Activated naive CD4-positive, alpha-beta T cell treated with anti-CD3 and anti-CD28 coated beads for 36 hours (primary cell): ENCODE measurements at regions not wholly inside any gene's neighbourhood (a gene's known extent, or its start where the extent isn't known, plus 50 kb on each side); places are given as distances from the start of the nearest gene placed in this dataset.
"Not testable (repeated sequence)": the region's sequence is repeated elsewhere in the genome, so short reads cannot be mapped to it uniquely, and the experiment has no call there.

Source experiments
- CTCF ChIA-PET: fragments of 350-600 bp; sonication (Branson Sonifier 250); formaldehyde crosslinking; loops from one replicate; lab custom pipeline; 2021; ENCODE audit warnings: antibody characterized with exemption; lab: Charles Lee
- DNase-seq: peaks from one replicate; pipeline ENCODE4 v3.0.0-alpha.2; 2020
- H3K27ac Mint-ChIP-seq: one replicate; pipeline ENCODE4 v1.8.0; 2021; ENCODE audit warnings: mild to moderate bottlenecking, mixed read lengths
- H3K27me3 Mint-ChIP-seq: one replicate; pipeline ENCODE4 v1.8.0; 2021; ENCODE audit warnings: low read depth, mixed read lengths
- H3K36me3 Mint-ChIP-seq: one replicate; pipeline ENCODE4 v1.8.0; 2021; ENCODE audit warnings: low read depth, mixed read lengths
- H3K4me1 Mint-ChIP-seq: one replicate; pipeline ENCODE4 v1.8.0; 2021; ENCODE audit warnings: low read depth, mixed read lengths
- H3K4me3 Mint-ChIP-seq: one replicate; pipeline ENCODE4 v1.8.0; 2021; ENCODE audit warnings: mild to moderate bottlenecking, moderate library complexity, mixed read lengths
- H3K9me3 Mint-ChIP-seq: one replicate; pipeline ENCODE4 v1.8.0; 2021; ENCODE audit warnings: mixed read lengths
- intact Hi-C: fragments of 100-400 bp; cut with micrococcal nuclease; formaldehyde crosslinking; loops from one replicate; pipeline ENCODE4 v1.15.1; 2023

DNA sequence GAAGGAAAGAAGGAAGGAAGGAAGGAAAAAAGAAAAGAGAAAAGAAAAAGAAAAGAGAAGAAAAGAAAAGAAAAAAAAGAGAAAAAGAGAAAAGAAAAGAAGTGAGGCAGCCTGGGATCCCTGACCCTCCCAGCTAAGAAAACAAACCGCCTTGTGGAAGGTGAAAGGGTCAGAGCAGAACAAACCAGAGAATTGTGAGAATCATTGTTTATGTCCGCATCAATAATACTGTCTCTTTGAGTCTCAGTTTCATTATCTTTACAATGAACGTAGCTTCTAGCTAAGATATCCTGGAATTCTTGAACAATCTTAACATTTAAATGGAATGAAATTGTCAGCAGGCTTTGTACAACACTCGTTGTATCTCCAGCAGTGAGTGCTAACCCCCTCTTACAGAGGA is 66.4 kb upstream of the SERP2 start:
- intact Hi-C loops: no loop called here
- no peak for DNase-seq
- CTCF ChIA-PET: interaction anchor here (0.6 to 1.4 kb wide), 4 partner anchors 26 to 610 kb away, joined by 3 to 4 read pairs (median 3); no protein-coding TSS in a partner anchor
- Mint-ChIP-seq H3K4me3 (no peak overlapping the region), H3K9me3 (no peaks in the 10 kb centered on the region), H3K27me3 (no peaks in the 10 kb centered on the region), H3K4me1 (peaks cover 40% of the 10 kb centered on the region), H3K36me3 (no peaks in the 10 kb centered on the region), H3K27ac (no peak overlapping the region)

DNA sequence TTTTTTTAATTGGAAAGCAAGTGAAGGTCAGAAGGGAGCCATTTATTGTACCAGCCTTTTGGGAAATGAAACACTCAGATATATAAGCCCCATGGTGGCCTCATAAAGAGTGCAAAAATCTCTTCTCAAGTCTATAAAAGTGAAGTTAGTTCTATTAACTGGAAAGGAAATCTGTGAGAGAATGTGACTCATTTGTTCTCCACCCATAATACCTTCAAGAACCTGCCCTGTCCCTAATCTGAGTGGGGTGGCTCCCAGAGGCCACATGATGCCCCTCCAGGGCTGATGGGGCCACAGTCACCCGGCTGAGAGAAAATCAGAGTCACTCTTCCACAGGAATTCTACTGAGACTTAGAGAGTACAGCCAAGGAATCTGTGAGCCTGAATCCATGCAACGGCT is 65.8 kb upstream of the SERP2 start:
- no peak overlapping the region for H3K27ac Mint-ChIP-seq
- H3K4me3 Mint-ChIP-seq: no peak overlapping the region
- no peaks in the 10 kb centered on the region for H3K36me3 Mint-ChIP-seq
- H3K27me3 Mint-ChIP-seq: peaks cover 2% of the 10 kb centered on the region
- DNase-seq: no peak
- no peaks in the 10 kb centered on the region for H3K9me3 Mint-ChIP-seq
- CTCF ChIA-PET: interaction anchor here (0.6 to 1.4 kb wide), 2 partner anchors 25 to 47 kb away, joined by 3 to 4 read pairs; no protein-coding TSS in a partner anchor
- intact Hi-C loops: no loop called here
- peaks cover 40% of the 10 kb centered on the region for H3K4me1 Mint-ChIP-seq

DNA sequence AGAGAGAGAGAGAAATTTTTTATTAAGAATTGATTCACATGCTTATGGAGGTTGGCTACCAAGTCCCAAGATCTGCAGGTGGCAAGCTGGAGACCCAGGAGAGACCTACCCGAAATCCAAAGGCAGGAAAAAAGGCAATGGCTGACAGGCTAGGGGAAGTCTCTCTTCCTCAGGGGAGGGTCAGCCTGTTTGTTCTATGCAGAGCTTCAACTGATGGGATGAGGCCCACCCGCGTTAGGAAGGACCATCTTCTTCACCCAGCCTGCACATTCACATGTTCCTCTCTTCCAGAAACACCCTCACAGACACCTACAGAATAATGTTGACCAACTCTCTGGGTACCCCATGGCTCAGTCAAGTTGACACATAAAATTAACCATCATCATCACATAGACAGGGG is 65.3 kb upstream of the SERP2 start:
- peaks cover under 1% of the 10 kb centered on the region for H3K36me3 Mint-ChIP-seq
- no peak for DNase-seq
- CTCF ChIA-PET: no interaction called here
- H3K9me3 Mint-ChIP-seq: no peaks in the 10 kb centered on the region
- no peak overlapping the region for H3K27ac Mint-ChIP-seq
- intact Hi-C loops: no loop called here
- H3K4me1 Mint-ChIP-seq: peaks cover 43% of the 10 kb centered on the region
- no peak overlapping the region for H3K4me3 Mint-ChIP-seq
- peaks cover 5% of the 10 kb centered on the region for H3K27me3 Mint-ChIP-seq

DNA sequence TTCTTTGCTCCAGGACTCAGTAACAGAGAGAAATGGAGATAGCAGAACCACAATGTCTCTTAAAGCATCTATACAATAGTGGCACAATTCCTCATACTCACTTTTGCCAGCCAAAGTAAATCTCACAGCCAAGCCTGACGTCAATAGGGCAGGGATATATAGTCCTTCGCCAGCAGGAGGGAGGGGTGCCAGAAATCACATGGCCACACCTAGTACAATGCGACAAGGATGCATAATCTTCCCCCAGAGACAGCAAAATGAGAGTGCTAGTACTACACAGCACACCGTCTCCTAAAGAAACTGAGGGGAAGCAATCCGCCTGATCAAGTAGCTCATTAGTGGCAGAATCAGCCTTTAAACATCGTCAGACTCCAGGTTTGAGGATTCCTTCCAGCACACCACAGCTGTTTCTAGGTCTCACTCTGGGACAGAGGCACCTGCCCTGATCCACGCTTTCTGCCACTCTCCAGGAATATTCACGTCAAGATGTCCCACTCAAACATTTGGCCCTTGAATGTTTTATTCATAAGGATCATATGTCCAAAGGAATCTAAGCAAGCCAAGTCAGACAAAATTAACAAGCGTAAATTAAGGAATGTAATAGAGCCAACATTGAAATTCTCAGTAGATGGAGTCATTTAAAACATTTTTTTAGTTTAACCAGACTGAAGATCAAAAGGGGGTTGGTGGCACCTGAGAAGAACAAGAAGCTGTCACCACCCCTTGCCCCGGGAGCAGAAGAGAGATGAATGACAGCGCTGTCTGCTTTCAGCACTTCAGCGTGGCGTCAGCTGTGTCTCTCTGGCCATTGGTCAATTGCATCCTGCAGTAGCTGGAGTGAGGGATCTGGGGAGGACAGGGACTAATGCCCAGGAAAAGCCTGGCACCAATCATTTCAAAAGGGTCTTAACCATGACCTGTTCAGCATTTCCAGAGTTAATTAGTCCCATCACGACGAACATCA is 63.5 kb upstream of the SERP2 start:
- H3K9me3 Mint-ChIP-seq: no peaks in the 10 kb centered on the region
- no peak overlapping the region for H3K4me3 Mint-ChIP-seq
- H3K36me3 Mint-ChIP-seq: peaks cover 2% of the 10 kb centered on the region
- CTCF ChIA-PET: no interaction called here
- peaks cover 10% of the 10 kb centered on the region for H3K27me3 Mint-ChIP-seq
- DNase-seq: no peak
- peaks cover 37% of the 10 kb centered on the region for H3K4me1 Mint-ChIP-seq
- intact Hi-C loops: no loop called here
- H3K27ac Mint-ChIP-seq: no peak overlapping the region

DNA sequence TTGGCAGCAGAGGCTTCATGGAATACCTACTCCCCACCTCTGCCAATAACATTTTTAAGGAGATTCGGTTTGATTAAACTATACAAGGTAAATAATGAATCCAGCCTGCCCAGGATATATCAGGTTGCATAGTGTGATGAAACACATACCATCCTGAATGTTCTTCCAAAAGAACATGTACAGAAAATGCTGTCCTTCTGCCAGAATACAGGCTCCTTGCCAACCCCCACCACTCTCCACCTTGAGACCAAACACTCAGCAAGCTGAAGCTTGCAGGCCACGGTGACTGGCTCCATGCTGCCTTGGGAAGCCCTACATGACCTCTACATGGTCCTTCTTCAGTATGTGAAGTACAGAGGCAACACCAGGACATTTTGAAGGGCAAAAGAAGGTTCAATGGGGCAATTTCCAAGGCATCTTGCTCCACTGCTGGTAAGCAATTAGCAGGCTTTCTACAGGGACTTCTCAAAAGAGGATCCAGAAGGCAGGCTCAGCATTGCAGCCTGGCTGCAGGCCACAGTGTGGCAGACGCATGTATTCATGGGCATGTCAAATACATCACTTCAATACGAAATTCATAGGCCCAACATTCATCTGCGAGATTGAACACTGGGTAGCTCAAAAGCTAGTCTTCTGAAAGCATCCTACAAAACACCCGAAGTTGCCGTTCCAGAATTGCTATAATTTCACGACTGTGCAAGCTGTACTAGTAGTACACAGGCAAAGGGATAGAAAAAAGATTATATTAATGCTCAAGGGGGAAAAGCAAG is 62.4 kb upstream of the SERP2 start:
- H3K27ac Mint-ChIP-seq: no peak overlapping the region
- H3K9me3 Mint-ChIP-seq: no peaks in the 10 kb centered on the region
- CTCF ChIA-PET: interaction anchor here (0.8 kb wide), 1 partner anchor 128 kb away, joined by 3 read pairs; no protein-coding TSS in a partner anchor
- intact Hi-C loops: no loop called here
- peaks cover 2% of the 10 kb centered on the region for H3K36me3 Mint-ChIP-seq
- H3K4me1 Mint-ChIP-seq: peaks cover 29% of the 10 kb centered on the region
- no peak for DNase-seq
- H3K4me3 Mint-ChIP-seq: no peak overlapping the region
- H3K27me3 Mint-ChIP-seq: peaks cover 13% of the 10 kb centered on the region

DNA sequence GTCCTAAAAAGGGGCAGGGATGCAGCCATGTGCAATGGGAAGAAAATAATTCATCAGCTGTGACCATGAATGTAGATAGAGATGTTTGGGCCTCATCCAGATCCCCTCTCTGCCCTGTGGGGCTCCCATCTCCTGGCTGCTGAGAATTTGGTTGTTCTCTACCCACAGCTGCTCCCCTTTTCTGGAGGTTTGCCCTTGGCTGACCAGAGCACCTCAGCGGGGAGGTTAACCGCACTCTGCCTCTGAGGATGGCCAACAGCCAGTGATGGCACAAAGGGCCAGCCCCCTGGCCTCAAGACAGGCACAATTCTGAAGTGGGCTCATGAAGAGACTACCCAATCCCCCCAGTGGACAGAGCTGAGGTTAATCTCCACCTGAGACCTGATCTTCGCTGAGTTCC is 61.5 kb upstream of the SERP2 start:
- Mint-ChIP-seq H3K27me3 (peaks cover 16% of the 10 kb centered on the region), H3K36me3 (peaks cover 2% of the 10 kb centered on the region), H3K4me1 (peaks cover 20% of the 10 kb centered on the region), H3K27ac (no peak overlapping the region), H3K9me3 (no peaks in the 10 kb centered on the region), H3K4me3 (no peak overlapping the region)
- DNase-seq: no peak
- CTCF ChIA-PET: interaction anchor here (0.6 to 0.8 kb wide), 2 partner anchors 116 to 127 kb away, joined by 3 read pairs; no protein-coding TSS in a partner anchor
- intact Hi-C loops: loop anchor here (2.0 kb wide), 1 partner anchor 69 kb away; no protein-coding TSS in a partner anchor

DNA sequence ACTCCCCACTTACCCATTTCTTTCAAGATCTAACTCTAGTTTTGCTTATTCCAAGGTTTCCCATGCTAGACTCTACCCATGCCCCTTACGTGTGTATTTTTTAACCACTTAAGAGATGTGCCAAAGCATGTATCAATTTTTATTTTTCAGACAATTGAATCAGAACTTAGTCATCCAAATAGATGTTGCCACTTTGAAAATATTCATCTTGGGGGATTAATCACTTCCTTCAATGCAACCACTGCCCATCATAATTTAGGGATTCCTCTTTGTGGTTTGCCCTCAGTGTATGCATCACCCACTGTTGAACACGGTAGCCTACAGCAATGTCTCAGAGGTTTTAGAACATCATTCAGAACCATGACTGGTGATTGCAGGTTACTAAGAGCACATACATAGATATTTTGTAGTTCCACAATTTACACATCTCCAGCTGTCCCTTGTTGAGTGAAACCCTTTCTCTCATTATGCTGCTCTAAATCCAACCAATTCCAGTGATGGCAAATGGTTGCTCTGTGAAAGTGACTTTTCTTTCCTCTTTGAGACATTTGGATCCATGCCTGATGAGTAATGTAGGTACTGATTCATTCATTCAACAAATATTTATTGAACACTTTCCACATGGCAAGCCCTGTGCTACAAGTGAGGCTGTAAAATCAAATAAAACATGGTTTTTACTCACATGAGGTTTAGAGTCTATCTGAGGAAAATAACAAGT is 60.6 kb upstream of the SERP2 start:
- peak; percentile 43 for DNase-seq
- intact Hi-C loops: loop anchor here (1.0 to 2.0 kb wide), 4 partner anchors 12 to 70 kb away; no protein-coding TSS in a partner anchor
- Mint-ChIP-seq H3K27ac (peak overlapping the region; percentile 42), H3K9me3 (no peaks in the 10 kb centered on the region), H3K4me3 (no peak overlapping the region), H3K36me3 (peaks cover 2% of the 10 kb centered on the region), H3K27me3 (peaks cover 21% of the 10 kb centered on the region), H3K4me1 (peaks cover 14% of the 10 kb centered on the region)
- CTCF ChIA-PET: no interaction called here

DNA sequence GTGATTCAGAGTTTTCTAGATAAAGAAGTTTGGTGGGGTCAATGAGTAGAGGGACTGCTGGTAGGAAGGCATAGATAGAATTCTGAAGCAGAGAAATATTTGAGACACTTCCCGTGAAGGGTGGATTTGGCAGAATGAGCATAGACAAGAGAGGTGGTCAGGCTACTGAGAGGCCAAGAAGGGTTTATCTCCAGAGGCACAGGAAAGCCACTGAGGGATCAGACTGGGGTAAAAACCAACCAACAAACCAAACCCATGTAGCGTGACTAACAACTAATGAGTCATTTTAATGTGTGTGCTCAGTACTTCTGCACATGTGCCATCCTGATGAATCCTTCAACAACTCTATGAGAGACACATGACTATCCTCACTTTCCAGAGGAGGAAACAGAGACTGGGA is 60.0 kb upstream of the SERP2 start:
- CTCF ChIA-PET: no interaction called here
- Mint-ChIP-seq H3K36me3 (peaks cover 2% of the 10 kb centered on the region), H3K27ac (peak overlapping the region; percentile 25), H3K4me3 (no peak overlapping the region), H3K4me1 (peaks cover 14% of the 10 kb centered on the region), H3K9me3 (no peaks in the 10 kb centered on the region), H3K27me3 (peaks cover 24% of the 10 kb centered on the region)
- intact Hi-C loops: loop anchor here (1.0 to 2.0 kb wide), 4 partner anchors 12 to 71 kb away; no protein-coding TSS in a partner anchor
- DNase-seq: no peak

DNA sequence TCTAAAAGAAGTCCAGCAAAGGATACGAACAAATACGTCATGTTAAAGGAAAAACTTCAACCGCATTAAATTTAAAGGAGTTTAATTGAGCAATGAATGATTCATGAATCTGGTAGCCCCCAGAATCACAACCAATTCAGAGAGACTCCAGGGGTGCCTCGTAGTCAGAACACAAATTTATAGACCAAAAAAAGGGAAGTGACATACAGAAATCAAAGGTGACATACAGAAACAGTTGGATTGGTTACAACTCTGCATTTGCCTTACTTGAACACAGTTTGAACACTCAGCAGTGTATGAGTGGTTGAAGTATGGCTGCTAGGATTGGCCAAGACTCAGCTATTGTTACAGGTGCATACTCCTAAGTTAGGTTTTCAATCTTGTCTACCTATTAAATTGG is 59.5 kb upstream of the SERP2 start:
- H3K9me3 Mint-ChIP-seq, intact Hi-C loops, CTCF ChIA-PET: not testable (repeated sequence)

DNA sequence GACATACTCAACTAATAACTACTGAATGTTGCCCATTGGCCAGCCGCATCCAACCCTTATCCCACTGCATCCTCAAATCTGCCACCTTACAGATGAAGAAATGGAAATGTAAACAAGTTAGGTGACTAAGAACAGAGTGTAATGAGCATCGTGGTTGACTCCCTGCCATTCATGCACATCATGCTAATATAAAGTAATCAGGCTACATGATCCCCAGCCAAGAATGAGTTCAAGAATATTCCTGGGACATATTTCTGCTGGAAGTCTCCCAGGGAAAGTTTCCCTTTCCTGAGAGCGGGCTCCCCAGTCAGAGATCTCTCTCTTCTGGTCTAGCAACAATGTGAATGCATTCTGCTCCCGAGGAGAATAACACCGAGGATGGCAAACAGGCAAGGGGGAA is 55.9 kb upstream of the SERP2 start:
- H3K9me3 Mint-ChIP-seq: no peaks in the 10 kb centered on the region

More for the DNA sequence above, 59.5 kb upstream of the SERP2 start:
- H3K27ac Mint-ChIP-seq, H3K36me3 Mint-ChIP-seq, DNase-seq, H3K4me3 Mint-ChIP-seq: not testable (repeated sequence)
- Mint-ChIP-seq H3K27me3 (peaks cover 24% of the 10 kb centered on the region), H3K4me1 (peaks cover 14% of the 10 kb centered on the region)

DNA sequence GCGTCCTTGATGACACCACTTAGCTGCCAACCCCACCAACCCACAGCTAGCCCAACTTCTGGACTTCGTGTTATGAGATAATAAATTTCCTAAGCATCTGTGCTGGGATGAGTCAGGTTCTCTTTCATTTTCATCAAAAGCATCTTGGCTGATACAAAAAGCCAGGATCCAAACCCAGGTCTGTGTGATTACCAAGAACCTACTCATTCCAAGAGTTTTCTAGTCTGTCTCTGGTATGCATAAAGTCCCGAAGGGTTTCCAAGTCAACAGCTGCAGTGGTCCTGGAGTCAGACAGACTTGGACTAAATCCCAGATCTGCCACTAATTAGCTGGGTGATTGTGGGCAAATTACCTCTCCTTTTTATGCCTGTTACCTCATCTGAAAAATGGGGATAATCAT is 55.5 kb upstream of the SERP2 start:
- intact Hi-C loops: no loop called here
- H3K27me3 Mint-ChIP-seq: peaks cover 21% of the 10 kb centered on the region
- no peak for DNase-seq
- H3K27ac Mint-ChIP-seq: no peak overlapping the region
- H3K36me3 Mint-ChIP-seq: peaks cover 2% of the 10 kb centered on the region
- CTCF ChIA-PET: interaction anchor here (1.4 kb wide), 1 partner anchor 112 kb away, joined by 4 read pairs; no protein-coding TSS in a partner anchor
- H3K4me3 Mint-ChIP-seq: no peak overlapping the region
- H3K9me3 Mint-ChIP-seq: no peaks in the 10 kb centered on the region
- peaks cover 6% of the 10 kb centered on the region for H3K4me1 Mint-ChIP-seq

More for the DNA sequence above, 55.9 kb upstream of the SERP2 start:
- H3K27me3 Mint-ChIP-seq: peaks cover 21% of the 10 kb centered on the region
- H3K36me3 Mint-ChIP-seq: peaks cover 2% of the 10 kb centered on the region
- H3K27ac Mint-ChIP-seq: no peak overlapping the region
- no peak overlapping the region for H3K4me3 Mint-ChIP-seq
- no peak for DNase-seq
- intact Hi-C loops: no loop called here
- H3K4me1 Mint-ChIP-seq: peaks cover 10% of the 10 kb centered on the region
- CTCF ChIA-PET: interaction anchor here (1.4 kb wide), 1 partner anchor 113 kb away, joined by 4 read pairs; no protein-coding TSS in a partner anchor
